GM18951 (cell line): ENCODE measurements at regions not wholly inside any gene's neighbourhood (a gene's known extent, or its start where the extent isn't known, plus 50 kb on each side); places are given as distances from the start of the nearest gene placed in this dataset.

Experiments
- POLR2A ChIP-seq: IDR thresholded peaks from 4 replicates; pipeline ENCODE4 v1.6.1; 2011; ENCODE audit warnings: mild to moderate bottlenecking; ENCODE audit not compliant: insufficient read length, insufficient read depth; ENCODE audit errors: extremely low read depth
- in situ Hi-C: fragments of 300-500 bp; cut with MboI; formaldehyde crosslinking; loops from one replicate; pipeline ENCODE4 v1.12.0; 2022; ENCODE audit warnings: low sequenced_read_pairs, mixed read lengths, inconsistent platforms; ENCODE audit not compliant: unreplicated experiment

- in situ Hi-C loops: no loop called here
- TF ChIP-seq POLR2A: no peak
These were observed 121.0 kb upstream of the PRDM1 start for GRCh38 chr6:105964979-105965760.

- in situ Hi-C loops: no loop called here
- no peak for TF ChIP-seq POLR2A
These were observed 132.0 kb upstream of the PRDM1 start for GRCh38 chr6:105954148-105954547.

GRCh38 chr6:105952772-105953690 is 133.1 kb upstream of the PRDM1 start:
- in situ Hi-C loops: no loop called here
- TF ChIP-seq POLR2A: no peak

- in situ Hi-C loops: no loop called here
- no peak for TF ChIP-seq POLR2A
These were observed 133.8 kb upstream of the PRDM1 start for GRCh38 chr6:105952326-105952725.

GRCh38 chr6:105951322-105951721 is 134.8 kb upstream of the PRDM1 start:
- in situ Hi-C loops: no loop called here
- no peak for TF ChIP-seq POLR2A

GRCh38 chr6:105949869-105950268 is 136.3 kb upstream of the PRDM1 start:
- in situ Hi-C loops: no loop called here

GRCh38 chr6:105943514-105943913 is 142.6 kb upstream of the PRDM1 start:
- no peak for TF ChIP-seq POLR2A
- in situ Hi-C loops: no loop called here

More at GRCh38 chr6:105949869-105950268, 136.3 kb upstream of the PRDM1 start:
- no peak for TF ChIP-seq POLR2A

GRCh38 chr6:105941621-105942412 is 144.3 kb upstream of the PRDM1 start:
- in situ Hi-C loops: no loop called here
- no peak for TF ChIP-seq POLR2A

- TF ChIP-seq POLR2A: no peak
- in situ Hi-C loops: no loop called here
These were observed 145.1 kb upstream of the PRDM1 start for GRCh38 chr6:105940990-105941389.

- in situ Hi-C loops: no loop called here
- no peak for TF ChIP-seq POLR2A
These were observed 149.2 kb upstream of the PRDM1 start for GRCh38 chr6:105936972-105937371.

- no peak for TF ChIP-seq POLR2A
- in situ Hi-C loops: no loop called here
These were observed 150.7 kb upstream of the PRDM1 start for GRCh38 chr6:105935416-105935815.

- no peak for TF ChIP-seq POLR2A
- in situ Hi-C loops: no loop called here
These were observed 151.4 kb upstream of the PRDM1 start for GRCh38 chr6:105934708-105935107.

GRCh38 chr6:105932440-105932839 is 153.7 kb upstream of the PRDM1 start:
- no peak for TF ChIP-seq POLR2A
- in situ Hi-C loops: no loop called here
